ENCODE measurements at regions not wholly inside any gene's neighbourhood (a gene's known extent, or its start where the extent isn't known, plus 50 kb on each side); places are given as distances from the start of the nearest gene placed in this dataset.
"Not testable (repeated sequence)": the region's sequence is repeated elsewhere in the genome, so short reads cannot be mapped to it uniquely, and the experiment has no call there.

DNA sequence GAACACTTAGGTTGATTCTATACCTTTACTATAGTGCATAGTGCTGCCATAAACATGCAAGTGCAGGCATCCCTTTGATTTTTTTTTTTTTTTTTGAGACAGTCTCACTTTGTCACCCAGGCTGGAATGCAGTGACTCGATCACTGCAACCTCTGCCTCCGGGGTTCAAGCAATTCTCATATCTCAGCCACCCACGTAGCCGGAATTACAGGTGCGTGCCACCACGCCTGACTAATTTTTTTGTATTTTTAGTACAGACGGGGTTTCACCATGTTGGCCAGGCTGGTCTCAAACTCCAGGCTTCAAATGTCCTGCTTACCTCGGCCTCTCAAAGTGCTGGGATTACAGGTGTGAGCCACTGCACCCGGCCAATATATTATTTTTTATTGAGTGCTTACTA, 140.0 kb upstream of the OLIG3 start:
- TF ChIP-seq POLR2AphosphoS5 (IDR thresholded peaks at IDR 0.05; ENCODE audit: borderline replicate concordance, low read depth, low read length); FOXP2 (optimal IDR thresholded peaks at IDR 0.05; ENCODE audit: control extremely low read depth, extremely low read length, insufficient read depth): not testable (repeated sequence)
